ENCODE measurements at regions not wholly inside any gene's neighbourhood (a gene's known extent, or its start where the extent isn't known, plus 50 kb on each side); places are given as distances from the start of the nearest gene placed in this dataset.

- in situ Hi-C loops (cut with MboI) (no loop called here), intact Hi-C loops (cut with micrococcal nuclease; ENCODE audit: unreplicated experiment) (no loop called here)
- TF ChIP-seq EGR1 (IDR thresholded peaks at IDR 0.05; ENCODE audit: borderline replicate concordance in 1 of 2, low read depth in 2 of 2, low read length in 2 of 2) (peak in 1 of 2 experiments; percentile 93; a peak in 2 of 3 replicates), SPI1 (IDR thresholded peaks at IDR 0.05; ENCODE audit: borderline replicate concordance, insufficient read depth, low read depth, low read length) (no peak)
- no peak; the same call in 2 of the 3 replicates for ATAC-seq
- SMC1A ChIA-PET (ENCODE audit: uncharacterized antibody, unreplicated experiment): no interaction called here
- no peak for DNase-seq (ENCODE audit: low read depth, low spot score)
- Histone ChIP-seq H3K4me3 (no peak overlapping the region), H3K4me1 (ENCODE audit: control insufficient read depth, insufficient read depth, low read length) (peaks cover 3% of the 10 kb centered on the region), H2AFZ (ENCODE audit: control insufficient read depth, low read depth, low read length) (no peak overlapping the region; the same call in 1 of the 2 replicates), H3K36me3 (ENCODE audit: control insufficient read depth in 2 of 2, insufficient read depth in 2 of 2, low read length in 1 of 2) (no peaks in the 10 kb centered on the region), H3K9ac (ENCODE audit: control insufficient read depth, insufficient read depth, low read length) (no peak overlapping the region), H3K9me3 (replicated peaks; ENCODE audit: control insufficient read depth, insufficient read depth, low read length) (no peaks in the 10 kb centered on the region), H3K27ac (ENCODE audit: control insufficient read depth, insufficient read depth) (no peak overlapping the region), H3K79me2 (ENCODE audit: control insufficient read depth, insufficient read depth, low read length) (no peaks in the 10 kb centered on the region), H4K20me1 (ENCODE audit: control insufficient read depth, insufficient read depth) (no peaks in the 10 kb centered on the region), H3K4me2 (ENCODE audit: control insufficient read depth, insufficient read depth) (peak overlapping the region; percentile 22; the same call in 1 of the 2 replicates), H3K27me3 (replicated peaks in 1 of 2; ENCODE audit: control insufficient read depth in 2 of 2, insufficient read depth in 2 of 2, low read length in 1 of 2) (peaks cover 0 to 4% of the 10 kb centered on the region in 2 experiments; a peak in 2 of 4 replicates)
- no peak for FAIRE-seq
- 14% methylated on average over 46 of the region's 68 CpGs for WGBS (ENCODE audit: insufficient coverage, insufficient replicate concordance, low lambda C conversion rate, missing lambda C conversion rate)
- CTCF ChIA-PET: no interaction called here
- POLR2A ChIA-PET: no interaction called here
- RAD21 ChIA-PET (ENCODE audit: unreplicated experiment): no interaction called here
- BruUV-seq (replicated peaks): no TSS peak
Measured at GRCh38 chr16:50467943-50468748, 80.0 kb upstream of the NKD1 start.

GRCh38 chr16:50467559-50467942 is 80.6 kb upstream of the NKD1 start:
- no peaks in the 10 kb centered on the region for H4K20me1 ChIP-seq (ENCODE audit: control insufficient read depth, insufficient read depth)
- no peaks in the 10 kb centered on the region for H3K36me3 ChIP-seq (ENCODE audit: control insufficient read depth in 2 of 2, insufficient read depth in 2 of 2, low read length in 1 of 2)
- intact Hi-C loops (cut with micrococcal nuclease; ENCODE audit: unreplicated experiment): no loop called here
- DNase-seq (ENCODE audit: low read depth, low spot score): no peak
- ChIA-PET SMC1A (ENCODE audit: uncharacterized antibody, unreplicated experiment) (no interaction called here), RAD21 (ENCODE audit: unreplicated experiment) (no interaction called here), POLR2A (no interaction called here), CTCF (no interaction called here)
- 59% methylated on average over 13 of the region's 13 CpGs for WGBS (ENCODE audit: insufficient coverage, insufficient replicate concordance, low lambda C conversion rate, missing lambda C conversion rate)
- H3K79me2 ChIP-seq (ENCODE audit: control insufficient read depth, insufficient read depth, low read length): no peaks in the 10 kb centered on the region
- FAIRE-seq: no peak
- peak overlapping the region; percentile 22; the same call in 1 of the 2 replicates for H3K4me2 ChIP-seq (ENCODE audit: control insufficient read depth, insufficient read depth)
- no peaks in the 10 kb centered on the region for H3K9me3 ChIP-seq (replicated peaks; ENCODE audit: control insufficient read depth, insufficient read depth, low read length)
- no peak overlapping the region for H3K4me3 ChIP-seq
- BruUV-seq (replicated peaks): no TSS peak
- in situ Hi-C loops (cut with MboI): no loop called here
- peaks cover 0 to 4% of the 10 kb centered on the region in 2 experiments; a peak in 2 of 4 replicates for H3K27me3 ChIP-seq (replicated peaks in 1 of 2; ENCODE audit: control insufficient read depth in 2 of 2, insufficient read depth in 2 of 2, low read length in 1 of 2)
- no peak for ATAC-seq
- no peak overlapping the region for H3K9ac ChIP-seq (ENCODE audit: control insufficient read depth, insufficient read depth, low read length)
- peaks cover 6% of the 10 kb centered on the region for H3K4me1 ChIP-seq (ENCODE audit: control insufficient read depth, insufficient read depth, low read length)
- H2AFZ ChIP-seq (ENCODE audit: control insufficient read depth, low read depth, low read length): no peak overlapping the region
- no peak overlapping the region for H3K27ac ChIP-seq (ENCODE audit: control insufficient read depth, insufficient read depth)
- TF ChIP-seq MLLT1 (IDR thresholded peaks at IDR 0.05) (no peak), ZBTB11 (CRISPR knock-in tag; IDR thresholded peaks at IDR 0.05) (no peak), EP300 (IDR thresholded peaks at IDR 0.05; ENCODE audit: borderline replicate concordance in 1 of 2, control insufficient read depth in 1 of 2, low read depth in 2 of 2, low read length in 2 of 2) (no peak), MTA2 (IDR thresholded peaks at IDR 0.05; ENCODE audit: low read depth) (no peak), NR2F1 (conservative IDR thresholded peaks at IDR 0.05) (no peak), PAX5 (IDR thresholded peaks at IDR 0.05; ENCODE audit: borderline replicate concordance, low read depth, low read length) (no peak), BMI1 (IDR thresholded peaks at IDR 0.05; ENCODE audit: borderline replicate concordance) (no peak), NBN (IDR thresholded peaks at IDR 0.05) (no peak), RBBP5 (conservative IDR thresholded peaks at IDR 0.05) (no peak), IRF4 (IDR thresholded peaks at IDR 0.05; ENCODE audit: low read depth, low read length) (no peak)
